Breast epithelium (tissue), 4 donors: ENCODE measurements at regions not wholly inside any gene's neighbourhood (a gene's known extent, or its start where the extent isn't known, plus 50 kb on each side); places are given as distances from the start of the nearest gene placed in this dataset.

Experiments used
- DNase-seq, 2 donors: peaks; one replicate each; pipeline ENCODE4 v3.0.0-alpha.2; 2019; ENCODE audit warnings: low spot score in 2 of 2
- H3K27ac ChIP-seq, 2 donors: fragments of 200-600 bp; sonication (generic) in 1 of 2; one replicate each; pipeline ENCODE4 v1.5.1; 2016 to 2019; ENCODE audit warnings: mild to moderate bottlenecking in 1 of 2
- H3K27me3 ChIP-seq, 2 donors: fragments of 200-600 bp; sonication (generic) in 1 of 2; one replicate each; pipeline versions ENCODE4 v1.5.1 to v1.6.0; 2017 to 2019; ENCODE audit warnings: control low read depth in 1 of 2, mild to moderate bottlenecking in 1 of 2
- H3K36me3 ChIP-seq: fragments of 200-600 bp; one replicate; pipeline ENCODE4 v1.5.1; 2019
- H3K4me1 ChIP-seq, 2 donors: fragments of 200-600 bp; sonication (generic); one replicate each; pipeline ENCODE4 v1.5.1; 2016 to 2019; ENCODE audit warnings: control low read depth in 1 of 2
- H3K4me3 ChIP-seq, 3 donors: fragments of 200-600 bp; sonication (generic); 1 replicate in 2 of 3; 2 replicates in 1 of 3; pipeline ENCODE4 v1.5.1; 2016 to 2019; ENCODE audit warnings: mild to moderate bottlenecking in 3 of 3, moderate library complexity in 2 of 3
- H3K9me3 ChIP-seq, 2 donors: fragments of 200-600 bp; sonication (generic) in 1 of 2; one replicate each; pipeline ENCODE4 v1.5.1; 2016 to 2019; ENCODE audit warnings: control low read depth in 1 of 2
- CTCF ChIP-seq, 3 donors: fragments of 450-650 bp; IDR thresholded peaks; one replicate each; pipeline ENCODE4 v1.5.1; 2016 to 2017; ENCODE audit warnings: antibody characterized with exemption in 3 of 3, mild to moderate bottlenecking in 3 of 3, moderate library complexity in 3 of 3
- POLR2A ChIP-seq: fragments of 450-650 bp; IDR thresholded peaks from one replicate; pipeline ENCODE4 v1.6.1; 2016; ENCODE audit warnings: antibody characterized with exemption, mild to moderate bottlenecking, moderate library complexity
- POLR2AphosphoS5 ChIP-seq, 3 donors: sonication (generic); formaldehyde crosslinking; IDR thresholded peaks; one replicate each; pipeline ENCODE4 v1.6.1; 2017; ENCODE audit warnings: antibody characterized with exemption in 3 of 3
- intact Hi-C: fragments of 100-400 bp; cut with DNase I; formaldehyde crosslinking; loops from one replicate; pipeline ENCODE4 v1.15.1; 2023; ENCODE audit warnings: low total_unique reads

- TF ChIP-seq POLR2A (no peak), POLR2AphosphoS5 (IDR thresholded peaks at IDR 0.05) (no peak), CTCF (IDR thresholded peaks at IDR 0.05) (no peak)
- H3K27me3 ChIP-seq = no peaks in the 10 kb centered on the region
- no peak for DNase-seq
- no peaks in the 10 kb centered on the region for H3K9me3 ChIP-seq
- H3K4me1 ChIP-seq = no peaks in the 10 kb centered on the region
- intact Hi-C loops = no loop called here
- H3K36me3 ChIP-seq = no peaks in the 10 kb centered on the region
- H3K4me3 ChIP-seq = no peak overlapping the region
- H3K27ac ChIP-seq = no peak overlapping the region
These were observed 206.8 kb upstream of the MTPN start for GRCh38 chr7:136183981-136184380.

GRCh38 chr7:136180984-136181383 lies 203.8 kb upstream of the MTPN start:
- DNase-seq = no peak
- Histone ChIP-seq H3K27ac (no peak overlapping the region), H3K4me1 (no peaks in the 10 kb centered on the region), H3K36me3 (no peaks in the 10 kb centered on the region), H3K27me3 (no peaks in the 10 kb centered on the region), H3K4me3 (no peak overlapping the region), H3K9me3 (no peaks in the 10 kb centered on the region)
- TF ChIP-seq POLR2AphosphoS5 (IDR thresholded peaks at IDR 0.05) = no peak
- TF ChIP-seq POLR2A = no peak
- no peak for TF ChIP-seq CTCF (IDR thresholded peaks at IDR 0.05)
- intact Hi-C loops = no loop called here

- Histone ChIP-seq H3K27me3 (no peaks in the 10 kb centered on the region), H3K4me3 (no peak overlapping the region), H3K36me3 (no peaks in the 10 kb centered on the region), H3K4me1 (no peaks in the 10 kb centered on the region), H3K9me3 (no peaks in the 10 kb centered on the region), H3K27ac (no peak overlapping the region)
- TF ChIP-seq POLR2A (no peak), POLR2AphosphoS5 (IDR thresholded peaks at IDR 0.05) (no peak), CTCF (IDR thresholded peaks at IDR 0.05) (no peak)
- no peak for DNase-seq
- intact Hi-C loops = no loop called here
These were observed 202.9 kb upstream of the MTPN start for GRCh38 chr7:136179851-136180721.

GRCh38 chr7:136179154-136179553 lies 202.0 kb upstream of the MTPN start:
- Histone ChIP-seq H3K4me1 (no peaks in the 10 kb centered on the region), H3K4me3 (no peak overlapping the region), H3K27ac (no peak overlapping the region), H3K27me3 (no peaks in the 10 kb centered on the region), H3K36me3 (no peaks in the 10 kb centered on the region), H3K9me3 (no peaks in the 10 kb centered on the region)
- intact Hi-C loops = no loop called here
- TF ChIP-seq CTCF (IDR thresholded peaks at IDR 0.05) = no peak
- TF ChIP-seq POLR2AphosphoS5 (IDR thresholded peaks at IDR 0.05) = no peak
- TF ChIP-seq POLR2A = no peak
- no peak for DNase-seq

- H3K9me3 ChIP-seq = no peaks in the 10 kb centered on the region
- no peak overlapping the region for H3K27ac ChIP-seq
- no peak overlapping the region for H3K4me3 ChIP-seq
- intact Hi-C loops = no loop called here
- no peak for TF ChIP-seq POLR2AphosphoS5 (IDR thresholded peaks at IDR 0.05)
- no peak for TF ChIP-seq POLR2A
- no peak for TF ChIP-seq CTCF (IDR thresholded peaks at IDR 0.05)
- H3K36me3 ChIP-seq = no peaks in the 10 kb centered on the region
- H3K4me1 ChIP-seq = no peaks in the 10 kb centered on the region
- DNase-seq = no peak
- H3K27me3 ChIP-seq = no peaks in the 10 kb centered on the region
These were observed 197.4 kb upstream of the MTPN start for GRCh38 chr7:136174477-136175125.
